ENCODE measurements at regions not wholly inside any gene's neighbourhood (a gene's known extent, or its start where the extent isn't known, plus 50 kb on each side); places are given as distances from the start of the nearest gene placed in this dataset.

GRCh38 chrX:14377427-14377826 is 151.9 kb upstream of the GLRA2 start:
- TF ChIP-seq CTCF (IDR thresholded peaks at IDR 0.05; ENCODE audit: low read depth, low read length, missing control alignments), result no peak
- no peak for DNase-seq (ENCODE audit: low read depth)
- H3K4me3 ChIP-seq (ENCODE audit: low read depth, low read length), result no peak overlapping the region

GRCh38 chrX:14363728-14364127 is 165.6 kb upstream of the GLRA2 start:
- no peak for TF ChIP-seq CTCF (IDR thresholded peaks at IDR 0.05; ENCODE audit: low read depth, low read length, missing control alignments)
- H3K4me3 ChIP-seq (ENCODE audit: low read depth, low read length), result no peak overlapping the region
- DNase-seq (ENCODE audit: low read depth), result no peak

- no peak for TF ChIP-seq CTCF (IDR thresholded peaks at IDR 0.05; ENCODE audit: low read depth, low read length, missing control alignments)
- no peak for DNase-seq (ENCODE audit: low read depth)
- no peak overlapping the region for H3K4me3 ChIP-seq (ENCODE audit: low read depth, low read length)
Measured at GRCh38 chrX:14362721-14363120, 166.6 kb upstream of the GLRA2 start.

- TF ChIP-seq CTCF (IDR thresholded peaks at IDR 0.05; ENCODE audit: low read depth, low read length, missing control alignments), result no peak
- H3K4me3 ChIP-seq (ENCODE audit: low read depth, low read length), result no peak overlapping the region
- no peak for DNase-seq (ENCODE audit: low read depth)
Measured at GRCh38 chrX:14361435-14361834, 167.9 kb upstream of the GLRA2 start.

GRCh38 chrX:14359727-14360126 is 169.6 kb upstream of the GLRA2 start:
- DNase-seq (ENCODE audit: low read depth), result no peak
- TF ChIP-seq CTCF (IDR thresholded peaks at IDR 0.05; ENCODE audit: low read depth, low read length, missing control alignments), result no peak
- no peak overlapping the region for H3K4me3 ChIP-seq (ENCODE audit: low read depth, low read length)

- no peak for DNase-seq (ENCODE audit: low read depth)
- H3K4me3 ChIP-seq (ENCODE audit: low read depth, low read length), result no peak overlapping the region
Measured at GRCh38 chrX:14359316-14359715, 170.0 kb upstream of the GLRA2 start.

More at GRCh38 chrX:14359316-14359715, 170.0 kb upstream of the GLRA2 start:
- no peak for TF ChIP-seq CTCF (IDR thresholded peaks at IDR 0.05; ENCODE audit: low read depth, low read length, missing control alignments)
